GM12873 (cell line): ENCODE measurements at regions not wholly inside any gene's neighbourhood (a gene's known extent, or its start where the extent isn't known, plus 50 kb on each side); places are given as distances from the start of the nearest gene placed in this dataset.
A peak's percentile ranks its signal among the peaks of the same experiment; 100 is the strongest.

Source experiments
- TF ChIP-seq, protein P1 (sequence below): IDR thresholded peaks from 2 replicates; pipeline ENCODE4 v1.5.1; 2012; ENCODE audit warnings: low read depth, mild to moderate bottlenecking, moderate library complexity, low read length, control low read depth; ENCODE audit not compliant: insufficient read depth; ENCODE audit errors: missing control alignments

DNA sequence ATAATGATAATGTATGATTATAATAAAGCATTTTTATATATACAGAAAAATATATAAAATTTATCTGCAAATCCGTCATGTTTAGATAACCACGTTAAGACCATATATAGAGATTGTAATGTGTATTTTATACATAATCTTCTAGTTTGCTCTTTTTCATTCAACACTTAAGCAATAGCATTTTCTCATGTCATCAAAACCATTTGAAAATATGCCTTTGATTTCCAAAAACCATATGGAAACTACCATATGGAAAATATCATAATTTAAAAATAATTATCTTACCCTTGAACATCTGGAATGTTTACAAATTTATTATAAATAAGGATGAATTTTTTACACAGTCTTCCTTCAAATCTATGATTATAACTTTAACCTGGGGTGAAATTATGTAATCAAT lies 250.4 kb upstream of the NPSR1 start:
- TF ChIP-seq, protein P1, sequence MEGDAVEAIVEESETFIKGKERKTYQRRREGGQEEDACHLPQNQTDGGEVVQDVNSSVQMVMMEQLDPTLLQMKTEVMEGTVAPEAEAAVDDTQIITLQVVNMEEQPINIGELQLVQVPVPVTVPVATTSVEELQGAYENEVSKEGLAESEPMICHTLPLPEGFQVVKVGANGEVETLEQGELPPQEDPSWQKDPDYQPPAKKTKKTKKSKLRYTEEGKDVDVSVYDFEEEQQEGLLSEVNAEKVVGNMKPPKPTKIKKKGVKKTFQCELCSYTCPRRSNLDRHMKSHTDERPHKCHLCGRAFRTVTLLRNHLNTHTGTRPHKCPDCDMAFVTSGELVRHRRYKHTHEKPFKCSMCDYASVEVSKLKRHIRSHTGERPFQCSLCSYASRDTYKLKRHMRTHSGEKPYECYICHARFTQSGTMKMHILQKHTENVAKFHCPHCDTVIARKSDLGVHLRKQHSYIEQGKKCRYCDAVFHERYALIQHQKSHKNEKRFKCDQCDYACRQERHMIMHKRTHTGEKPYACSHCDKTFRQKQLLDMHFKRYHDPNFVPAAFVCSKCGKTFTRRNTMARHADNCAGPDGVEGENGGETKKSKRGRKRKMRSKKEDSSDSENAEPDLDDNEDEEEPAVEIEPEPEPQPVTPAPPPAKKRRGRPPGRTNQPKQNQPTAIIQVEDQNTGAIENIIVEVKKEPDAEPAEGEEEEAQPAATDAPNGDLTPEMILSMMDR = no peak

- TF ChIP-seq, protein P1 = no peak
Observed at GRCh38 chr7:34417781-34418180, 240.2 kb upstream of the NPSR1 start.

DNA sequence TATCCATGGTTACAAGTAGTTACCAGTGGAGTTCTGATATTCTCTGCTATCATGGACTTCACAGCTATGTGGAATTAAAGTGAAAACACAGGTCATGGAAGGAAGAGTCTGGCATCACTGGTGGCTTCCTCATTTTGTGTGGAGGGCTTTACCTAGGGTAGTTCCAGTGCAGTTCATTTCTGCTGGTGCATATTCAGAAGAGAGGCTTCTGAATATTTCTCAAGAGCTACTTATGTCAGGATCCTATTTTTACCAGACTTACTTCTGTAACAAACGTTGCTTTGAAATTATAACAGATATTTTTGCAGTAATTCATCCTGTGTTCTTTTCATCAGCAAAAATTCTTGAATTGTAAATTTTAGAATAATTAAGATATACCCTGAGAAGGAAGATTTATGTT lies 236.5 kb upstream of the NPSR1 start:
- TF ChIP-seq, protein P1 = no peak

GRCh38 chr7:34425194-34425593 lies 232.8 kb upstream of the NPSR1 start:
- TF ChIP-seq, protein P1 = no peak

DNA sequence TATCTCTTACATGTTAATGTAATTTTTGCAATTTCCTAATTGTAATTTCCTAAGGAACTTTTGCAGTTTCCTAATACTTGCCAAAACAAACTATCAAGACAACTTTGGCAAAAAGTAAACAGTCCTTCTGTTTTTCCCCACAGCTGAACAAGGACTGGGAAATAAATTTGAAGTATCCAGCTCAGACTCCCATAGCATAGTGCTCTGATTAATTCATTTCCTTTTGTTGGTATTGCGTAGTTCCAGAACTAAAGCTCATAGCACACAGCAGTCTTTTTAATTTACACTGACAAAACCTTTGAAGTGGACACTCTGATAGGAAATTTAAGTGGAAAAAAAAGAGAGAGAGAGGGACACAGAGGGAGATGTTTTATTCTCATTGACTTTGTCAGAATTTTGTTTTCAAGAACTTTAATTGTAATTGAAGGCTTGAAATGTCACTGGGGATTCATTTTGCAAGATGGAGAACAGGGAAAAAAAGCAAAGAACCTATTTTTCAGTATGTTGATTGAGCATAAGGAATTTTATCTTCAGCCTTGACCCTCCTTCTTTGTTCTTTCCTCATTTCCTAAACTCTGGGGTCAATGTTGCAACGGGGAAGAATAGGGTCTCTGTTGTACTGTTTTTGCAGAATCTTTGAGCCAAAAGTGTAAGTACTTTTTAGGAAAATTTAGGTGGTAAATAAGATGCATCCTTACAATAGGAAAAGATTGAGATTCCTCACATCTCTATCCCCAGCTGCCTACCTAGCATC lies 232.2 kb upstream of the NPSR1 start:
- TF ChIP-seq, protein P1 = no peak

DNA sequence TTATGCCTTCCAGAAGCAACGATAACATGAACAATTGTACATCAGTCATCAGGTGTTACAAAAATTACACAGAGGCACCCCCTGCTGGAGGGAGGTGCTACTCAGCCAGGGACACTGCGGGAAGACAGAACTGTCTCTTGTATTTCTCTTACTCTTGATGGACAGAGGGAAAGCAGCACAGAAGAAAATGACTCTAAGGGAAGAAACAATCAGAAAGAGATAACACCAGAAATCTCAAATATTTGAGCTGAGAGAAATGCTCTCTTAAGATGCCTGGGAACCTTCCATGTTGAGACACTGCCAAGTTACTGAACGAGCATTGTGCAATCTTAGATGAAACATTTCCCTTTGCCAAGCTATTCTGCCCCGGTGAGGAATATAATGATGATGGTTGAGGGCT lies 227.6 kb upstream of the NPSR1 start:
- TF ChIP-seq, protein P1 = peak; percentile 20

DNA sequence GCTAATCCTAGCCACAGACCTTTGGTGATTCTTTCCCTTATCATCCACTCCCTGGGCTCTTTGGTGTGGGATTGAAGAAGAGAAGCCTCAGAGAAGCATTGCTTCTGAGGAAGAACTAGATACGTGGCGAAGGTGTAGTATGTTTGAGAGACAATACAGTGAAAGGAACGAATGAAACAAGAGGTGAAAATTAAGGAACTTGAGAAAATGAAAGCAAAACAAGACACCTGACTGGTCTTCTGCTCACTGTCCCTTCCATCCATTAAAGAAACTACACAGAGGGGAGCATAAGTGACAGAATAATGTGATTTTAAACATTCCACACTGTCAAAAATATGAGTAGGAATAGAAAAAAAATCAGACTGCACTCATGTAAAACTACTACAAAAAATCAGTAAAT lies 219.6 kb upstream of the NPSR1 start:
- TF ChIP-seq, protein P1 = no peak

GRCh38 chr7:34445653-34446052 lies 212.4 kb upstream of the NPSR1 start:
- TF ChIP-seq, protein P1 = no peak
